ENCODE measurements at regions not wholly inside any gene's neighbourhood (a gene's known extent, or its start where the extent isn't known, plus 50 kb on each side); places are given as distances from the start of the nearest gene placed in this dataset.
"Not testable (repeated sequence)": the region's sequence is repeated elsewhere in the genome, so short reads cannot be mapped to it uniquely, and the experiment has no call there.

GRCh38 chr15:91445695-91446228 lies 345.7 kb downstream of the SV2B start:
- Histone ChIP-seq H3K27me3 (ENCODE audit: low read length) (no peaks in the 10 kb centered on the region), H3K79me2 (ENCODE audit: low read length) (no peaks in the 10 kb centered on the region), H4K20me1 (ENCODE audit: insufficient read depth, low read depth, low read length) (no peaks in the 10 kb centered on the region), H3K4me3 (ENCODE audit: low read length) (no peak overlapping the region), H2AFZ (ENCODE audit: low read length) (no peak overlapping the region), H3K9ac (ENCODE audit: low read length) (no peak overlapping the region), H3K9me2 (replicated peaks; ENCODE audit: insufficient read depth, low read length) (no peaks in the 10 kb centered on the region), H3K9me3 (ENCODE audit: low read length) (no peaks in the 10 kb centered on the region), H3K4me1 (ENCODE audit: low read length) (no peaks in the 10 kb centered on the region), H3K36me3 (ENCODE audit: insufficient read depth, low read length) (no peaks in the 10 kb centered on the region), H3K4me2 (ENCODE audit: low read depth, low read length, poor library complexity, severe bottlenecking) (no peak overlapping the region), H3K27ac (ENCODE audit: low read length) (no peak overlapping the region)
- DNase-seq = no peak

GRCh38 chr15:91447991-91448644 lies 348.1 kb downstream of the SV2B start:
- H2AFZ ChIP-seq (ENCODE audit: low read length) = no peak overlapping the region
- no peak overlapping the region for H3K9ac ChIP-seq (ENCODE audit: low read length)
- H3K27me3 ChIP-seq (ENCODE audit: low read length) = no peaks in the 10 kb centered on the region
- H3K9me3 ChIP-seq (ENCODE audit: low read length) = no peaks in the 10 kb centered on the region
- no peak overlapping the region for H3K27ac ChIP-seq (ENCODE audit: low read length)
- no peaks in the 10 kb centered on the region for H4K20me1 ChIP-seq (ENCODE audit: insufficient read depth, low read depth, low read length)
- no peak overlapping the region for H3K4me3 ChIP-seq (ENCODE audit: low read length)
- no peaks in the 10 kb centered on the region for H3K36me3 ChIP-seq (ENCODE audit: insufficient read depth, low read length)
- H3K79me2 ChIP-seq (ENCODE audit: low read length) = no peaks in the 10 kb centered on the region
- DNase-seq = no peak
- H3K4me2 ChIP-seq (ENCODE audit: low read depth, low read length, poor library complexity, severe bottlenecking) = no peak overlapping the region
- no peaks in the 10 kb centered on the region for H3K9me2 ChIP-seq (replicated peaks; ENCODE audit: insufficient read depth, low read length)
- no peaks in the 10 kb centered on the region for H3K4me1 ChIP-seq (ENCODE audit: low read length)

- H3K4me2 ChIP-seq (ENCODE audit: low read depth, low read length, poor library complexity, severe bottlenecking); H3K4me1 ChIP-seq (ENCODE audit: low read length); H4K20me1 ChIP-seq (ENCODE audit: insufficient read depth, low read depth, low read length); H3K9ac ChIP-seq (ENCODE audit: low read length); H3K9me3 ChIP-seq (ENCODE audit: low read length); DNase-seq; H2AFZ ChIP-seq (ENCODE audit: low read length); H3K4me3 ChIP-seq (ENCODE audit: low read length); H3K27me3 ChIP-seq (ENCODE audit: low read length); H3K9me2 ChIP-seq (replicated peaks; ENCODE audit: insufficient read depth, low read length); H3K36me3 ChIP-seq (ENCODE audit: insufficient read depth, low read length); H3K79me2 ChIP-seq (ENCODE audit: low read length); H3K27ac ChIP-seq (ENCODE audit: low read length): not testable (repeated sequence)
Measured at GRCh38 chr15:91453376-91453775, 353.3 kb downstream of the SV2B start.

- Histone ChIP-seq H3K4me3 (ENCODE audit: low read length) (no peak overlapping the region), H3K27ac (ENCODE audit: low read length) (no peak overlapping the region), H3K27me3 (ENCODE audit: low read length) (no peaks in the 10 kb centered on the region), H3K79me2 (ENCODE audit: low read length) (no peaks in the 10 kb centered on the region), H3K9ac (ENCODE audit: low read length) (no peak overlapping the region), H2AFZ (ENCODE audit: low read length) (no peak overlapping the region), H4K20me1 (ENCODE audit: insufficient read depth, low read depth, low read length) (no peaks in the 10 kb centered on the region), H3K9me3 (ENCODE audit: low read length) (no peaks in the 10 kb centered on the region), H3K4me1 (ENCODE audit: low read length) (no peaks in the 10 kb centered on the region), H3K36me3 (ENCODE audit: insufficient read depth, low read length) (no peaks in the 10 kb centered on the region), H3K9me2 (replicated peaks; ENCODE audit: insufficient read depth, low read length) (no peaks in the 10 kb centered on the region), H3K4me2 (ENCODE audit: low read depth, low read length, poor library complexity, severe bottlenecking) (no peak overlapping the region)
- DNase-seq = no peak
Measured at GRCh38 chr15:91456251-91456718, 356.2 kb downstream of the SV2B start.

GRCh38 chr15:91456921-91457320 lies 356.9 kb downstream of the SV2B start:
- DNase-seq = no peak
- no peaks in the 10 kb centered on the region for H3K9me2 ChIP-seq (replicated peaks; ENCODE audit: insufficient read depth, low read length)
- H3K4me1 ChIP-seq (ENCODE audit: low read length) = no peaks in the 10 kb centered on the region
- H3K9me3 ChIP-seq (ENCODE audit: low read length) = no peaks in the 10 kb centered on the region
- H3K79me2 ChIP-seq (ENCODE audit: low read length) = no peaks in the 10 kb centered on the region
- H3K27me3 ChIP-seq (ENCODE audit: low read length) = no peaks in the 10 kb centered on the region
- no peak overlapping the region for H3K4me2 ChIP-seq (ENCODE audit: low read depth, low read length, poor library complexity, severe bottlenecking)
- no peak overlapping the region for H3K27ac ChIP-seq (ENCODE audit: low read length)
- no peaks in the 10 kb centered on the region for H3K36me3 ChIP-seq (ENCODE audit: insufficient read depth, low read length)
- H2AFZ ChIP-seq (ENCODE audit: low read length) = no peak overlapping the region
- H4K20me1 ChIP-seq (ENCODE audit: insufficient read depth, low read depth, low read length) = no peaks in the 10 kb centered on the region
- H3K9ac ChIP-seq (ENCODE audit: low read length) = no peak overlapping the region
- H3K4me3 ChIP-seq (ENCODE audit: low read length) = no peak overlapping the region

- H4K20me1 ChIP-seq (ENCODE audit: insufficient read depth, low read depth, low read length) = no peaks in the 10 kb centered on the region
- no peak overlapping the region for H3K9ac ChIP-seq (ENCODE audit: low read length)
- H2AFZ ChIP-seq (ENCODE audit: low read length) = no peak overlapping the region
- no peaks in the 10 kb centered on the region for H3K9me3 ChIP-seq (ENCODE audit: low read length)
- no peak overlapping the region for H3K4me3 ChIP-seq (ENCODE audit: low read length)
- H3K79me2 ChIP-seq (ENCODE audit: low read length) = no peaks in the 10 kb centered on the region
- H3K27ac ChIP-seq (ENCODE audit: low read length) = no peak overlapping the region
- no peak for DNase-seq
- no peaks in the 10 kb centered on the region for H3K36me3 ChIP-seq (ENCODE audit: insufficient read depth, low read length)
- H3K9me2 ChIP-seq (replicated peaks; ENCODE audit: insufficient read depth, low read length) = no peaks in the 10 kb centered on the region
- H3K4me1 ChIP-seq (ENCODE audit: low read length) = no peaks in the 10 kb centered on the region
- H3K4me2 ChIP-seq (ENCODE audit: low read depth, low read length, poor library complexity, severe bottlenecking) = no peak overlapping the region
- H3K27me3 ChIP-seq (ENCODE audit: low read length) = no peaks in the 10 kb centered on the region
Measured at GRCh38 chr15:91461377-91461776, 361.3 kb downstream of the SV2B start.

GRCh38 chr15:91465086-91465485 lies 365.0 kb downstream of the SV2B start:
- no peaks in the 10 kb centered on the region for H3K27me3 ChIP-seq (ENCODE audit: low read length)
- no peaks in the 10 kb centered on the region for H3K79me2 ChIP-seq (ENCODE audit: low read length)
- no peak for DNase-seq
- no peaks in the 10 kb centered on the region for H3K9me3 ChIP-seq (ENCODE audit: low read length)
- no peaks in the 10 kb centered on the region for H3K4me1 ChIP-seq (ENCODE audit: low read length)
- no peaks in the 10 kb centered on the region for H4K20me1 ChIP-seq (ENCODE audit: insufficient read depth, low read depth, low read length)
- no peak overlapping the region for H3K4me2 ChIP-seq (ENCODE audit: low read depth, low read length, poor library complexity, severe bottlenecking)
- H3K9ac ChIP-seq (ENCODE audit: low read length) = no peak overlapping the region
- H3K4me3 ChIP-seq (ENCODE audit: low read length) = no peak overlapping the region
- H3K27ac ChIP-seq (ENCODE audit: low read length) = no peak overlapping the region
- no peaks in the 10 kb centered on the region for H3K9me2 ChIP-seq (replicated peaks; ENCODE audit: insufficient read depth, low read length)
- no peak overlapping the region for H2AFZ ChIP-seq (ENCODE audit: low read length)
- H3K36me3 ChIP-seq (ENCODE audit: insufficient read depth, low read length) = no peaks in the 10 kb centered on the region

- no peaks in the 10 kb centered on the region for H3K36me3 ChIP-seq (ENCODE audit: insufficient read depth, low read length)
- DNase-seq = no peak
- H3K9me3 ChIP-seq (ENCODE audit: low read length) = no peaks in the 10 kb centered on the region
- no peak overlapping the region for H3K27ac ChIP-seq (ENCODE audit: low read length)
- H3K4me1 ChIP-seq (ENCODE audit: low read length) = no peaks in the 10 kb centered on the region
- no peaks in the 10 kb centered on the region for H3K27me3 ChIP-seq (ENCODE audit: low read length)
- no peak overlapping the region for H3K4me2 ChIP-seq (ENCODE audit: low read depth, low read length, poor library complexity, severe bottlenecking)
- no peaks in the 10 kb centered on the region for H4K20me1 ChIP-seq (ENCODE audit: insufficient read depth, low read depth, low read length)
- H3K9ac ChIP-seq (ENCODE audit: low read length) = no peak overlapping the region
- no peak overlapping the region for H3K4me3 ChIP-seq (ENCODE audit: low read length)
- no peak overlapping the region for H2AFZ ChIP-seq (ENCODE audit: low read length)
- no peaks in the 10 kb centered on the region for H3K79me2 ChIP-seq (ENCODE audit: low read length)
- no peaks in the 10 kb centered on the region for H3K9me2 ChIP-seq (replicated peaks; ENCODE audit: insufficient read depth, low read length)
Measured at GRCh38 chr15:91465696-91466095, 365.6 kb downstream of the SV2B start.

Measured in Karpas-422 (cell line).